SK-N-SH treated with all-trans-retinoic acid at 6 μM for 48 hours (cell line): ENCODE measurements at regions not wholly inside any gene's neighbourhood (a gene's known extent, or its start where the extent isn't known, plus 50 kb on each side); places are given as distances from the start of the nearest gene placed in this dataset.

Experiments
- ATAC-seq: fragments of 200-7000 bp; cut with Tn5 transposase; 3 replicates; pipeline ENCODE4 v1.9.1; 2020; ENCODE audit warnings: mild to moderate bottlenecking, moderate library complexity
- ARNTL ChIP-seq: fragments of 450-650 bp; formaldehyde crosslinking; IDR thresholded peaks from 2 replicates; pipeline ENCODE4 v1.5.0; 2020; ENCODE audit warnings: low read depth, mild to moderate bottlenecking, moderate library complexity, borderline replicate concordance
- BACH2 ChIP-seq: fragments of 250-450 bp; sonication (Bioruptor Pico); IDR thresholded peaks from 2 replicates; pipeline ENCODE4 v1.9.0; 2021; ENCODE audit warnings: mild to moderate bottlenecking, borderline replicate concordance
- CSDC2 ChIP-seq: fragments of 250-450 bp; sonication (Bioruptor Pico); IDR thresholded peaks from 2 replicates; pipeline ENCODE4 v1.5.0; 2020; ENCODE audit warnings: mild to moderate bottlenecking, moderate library complexity
- ESRRG ChIP-seq: fragments of 250-450 bp; sonication (Bioruptor Pico); IDR thresholded peaks from 2 replicates; pipeline ENCODE4 v1.6.1; 2021; ENCODE audit warnings: mild to moderate bottlenecking
- GLIS3 ChIP-seq: fragments of 250-450 bp; sonication (Bioruptor Pico); IDR thresholded peaks from 2 replicates; pipeline ENCODE4 v1.5.0; 2020; ENCODE audit warnings: mild to moderate bottlenecking, moderate library complexity
- ISL1 ChIP-seq: fragments of 250-450 bp; sonication (Bioruptor Pico); IDR thresholded peaks from 2 replicates; pipeline ENCODE4 v2.1.2; 2022; ENCODE audit warnings: mild to moderate bottlenecking, moderate library complexity
- OSR1 ChIP-seq: fragments of 250-450 bp; sonication (Bioruptor Pico); IDR thresholded peaks from 2 replicates; pipeline ENCODE4 v1.8.0; 2022; ENCODE audit warnings: moderate library complexity, mild to moderate bottlenecking, inconsistent platforms
- RARB ChIP-seq: fragments of 250-450 bp; sonication (Bioruptor Pico); IDR thresholded peaks from 2 replicates; pipeline ENCODE4 v1.8.0; 2021; ENCODE audit warnings: mild to moderate bottlenecking, moderate library complexity
- TCF4 ChIP-seq: fragments of 250-450 bp; sonication (Bioruptor Pico); IDR thresholded peaks from 2 replicates; pipeline ENCODE4 v1.8.0; 2021; ENCODE audit warnings: mild to moderate bottlenecking, moderate library complexity, borderline replicate concordance
- TOX ChIP-seq: fragments of 250-450 bp; sonication (Bioruptor Pico); IDR thresholded peaks from 2 replicates; pipeline ENCODE4 v1.8.0; 2021; ENCODE audit warnings: mild to moderate bottlenecking, moderate library complexity, borderline replicate concordance
- ZC3H10 ChIP-seq: fragments of 250-450 bp; sonication (Bioruptor Pico); IDR thresholded peaks from 2 replicates; pipeline ENCODE4 v1.5.1; 2021; ENCODE audit warnings: mild to moderate bottlenecking, moderate library complexity
- ZFP3 ChIP-seq: fragments of 250-450 bp; sonication (Bioruptor Pico); IDR thresholded peaks from 2 replicates; pipeline ENCODE4 v1.5.0; 2020; ENCODE audit warnings: mild to moderate bottlenecking, moderate library complexity
- ZFP30 ChIP-seq: fragments of 450-650 bp; formaldehyde crosslinking; IDR thresholded peaks from 2 replicates; pipeline ENCODE4 v1.5.0; 2022; ENCODE audit warnings: mild to moderate bottlenecking, moderate library complexity
- ZNF565 ChIP-seq: fragments of 450-650 bp; formaldehyde crosslinking; conservative IDR thresholded peaks from 2 replicates; pipeline ENCODE4 v1.5.0; 2020; ENCODE audit warnings: low read depth, mild to moderate bottlenecking, moderate library complexity
- ZNF70 ChIP-seq: fragments of 450-650 bp; formaldehyde crosslinking; IDR thresholded peaks from 2 replicates; pipeline ENCODE4 v1.5.0; 2020; ENCODE audit warnings: mild to moderate bottlenecking, moderate library complexity
- ZNF8 ChIP-seq: fragments of 450-650 bp; formaldehyde crosslinking; IDR thresholded peaks from 2 replicates; pipeline ENCODE4 v1.5.0; 2020; ENCODE audit warnings: mild to moderate bottlenecking, moderate library complexity
- TF ChIP-seq, protein P1 (sequence below): fragments of 250-450 bp; sonication (Bioruptor Pico); IDR thresholded peaks from 2 replicates; pipeline ENCODE4 v1.5.1; 2020; ENCODE audit warnings: low read depth, mild to moderate bottlenecking, moderate library complexity
- TF ChIP-seq, protein P2 (sequence below): fragments of 250-450 bp; sonication (Bioruptor Pico); IDR thresholded peaks from 2 replicates; pipeline ENCODE4 v1.8.0; 2020; ENCODE audit warnings: mild to moderate bottlenecking, moderate library complexity, borderline replicate concordance
- TF ChIP-seq, protein P3 (sequence below): fragments of 250-450 bp; sonication (Bioruptor Pico); IDR thresholded peaks from 2 replicates; pipeline ENCODE4 v1.5.1; 2021; ENCODE audit warnings: mild to moderate bottlenecking, moderate library complexity
- TF ChIP-seq, protein P4 (sequence below): fragments of 250-450 bp; sonication (Bioruptor Pico); IDR thresholded peaks from 2 replicates; pipeline ENCODE4 v1.5.0; 2020; ENCODE audit warnings: mild to moderate bottlenecking, moderate library complexity

DNA sequence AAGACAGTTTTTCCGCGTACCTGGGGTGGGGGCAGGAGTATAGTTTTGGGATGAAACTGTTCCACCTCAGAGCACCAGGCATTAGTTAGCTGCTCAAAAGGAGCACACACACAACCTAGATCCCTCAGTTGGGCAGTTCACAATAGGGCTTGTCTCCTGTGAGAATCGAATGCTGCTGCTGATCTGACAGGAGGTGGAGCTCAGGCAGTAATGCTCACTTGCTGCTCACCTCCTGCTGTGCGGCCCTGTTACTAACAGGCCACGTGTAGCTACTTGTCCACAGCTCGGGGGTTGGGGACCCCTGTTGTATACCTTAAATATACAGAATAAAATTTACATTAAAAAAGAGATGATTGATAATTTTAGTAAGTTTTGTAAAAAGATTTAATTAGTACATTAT lies 191.5 kb downstream of the SLC7A11 start (continued):
- TF ChIP-seq, protein P1, sequence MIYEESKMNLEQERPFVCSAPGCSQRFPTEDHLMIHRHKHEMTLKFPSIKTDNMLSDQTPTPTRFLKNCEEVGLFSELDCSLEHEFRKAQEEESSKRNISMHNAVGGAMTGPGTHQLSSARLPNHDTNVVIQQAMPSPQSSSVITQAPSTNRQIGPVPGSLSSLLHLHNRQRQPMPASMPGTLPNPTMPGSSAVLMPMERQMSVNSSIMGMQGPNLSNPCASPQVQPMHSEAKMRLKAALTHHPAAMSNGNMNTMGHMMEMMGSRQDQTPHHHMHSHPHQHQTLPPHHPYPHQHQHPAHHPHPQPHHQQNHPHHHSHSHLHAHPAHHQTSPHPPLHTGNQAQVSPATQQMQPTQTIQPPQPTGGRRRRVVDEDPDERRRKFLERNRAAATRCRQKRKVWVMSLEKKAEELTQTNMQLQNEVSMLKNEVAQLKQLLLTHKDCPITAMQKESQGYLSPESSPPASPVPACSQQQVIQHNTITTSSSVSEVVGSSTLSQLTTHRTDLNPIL: no peak
- TF ChIP-seq ARNTL: no peak
- no peak for TF ChIP-seq ZFP3 (CRISPR knock-in tag)

DNA sequence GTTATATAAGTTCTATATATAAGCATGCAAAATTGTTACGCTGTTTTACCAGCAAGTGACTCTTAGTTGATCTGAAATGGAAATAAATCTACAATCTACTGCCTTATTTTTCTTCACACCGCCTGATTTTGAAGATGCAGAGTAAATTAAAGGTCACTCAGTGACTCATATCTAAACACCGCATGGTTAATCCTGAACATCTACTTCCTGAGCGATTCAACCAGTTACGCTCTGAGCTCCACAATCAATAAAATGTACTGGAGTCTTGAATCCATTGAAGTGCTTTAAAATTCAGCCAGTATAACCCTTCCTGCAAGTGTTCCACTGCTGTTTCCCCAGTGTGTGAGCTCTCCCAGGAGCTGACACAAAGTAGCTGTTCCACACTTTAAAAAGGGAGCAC lies 192.8 kb downstream of the SLC7A11 start:
- no peak for TF ChIP-seq ZNF565 (CRISPR knock-in tag)
- TF ChIP-seq, protein P2, sequence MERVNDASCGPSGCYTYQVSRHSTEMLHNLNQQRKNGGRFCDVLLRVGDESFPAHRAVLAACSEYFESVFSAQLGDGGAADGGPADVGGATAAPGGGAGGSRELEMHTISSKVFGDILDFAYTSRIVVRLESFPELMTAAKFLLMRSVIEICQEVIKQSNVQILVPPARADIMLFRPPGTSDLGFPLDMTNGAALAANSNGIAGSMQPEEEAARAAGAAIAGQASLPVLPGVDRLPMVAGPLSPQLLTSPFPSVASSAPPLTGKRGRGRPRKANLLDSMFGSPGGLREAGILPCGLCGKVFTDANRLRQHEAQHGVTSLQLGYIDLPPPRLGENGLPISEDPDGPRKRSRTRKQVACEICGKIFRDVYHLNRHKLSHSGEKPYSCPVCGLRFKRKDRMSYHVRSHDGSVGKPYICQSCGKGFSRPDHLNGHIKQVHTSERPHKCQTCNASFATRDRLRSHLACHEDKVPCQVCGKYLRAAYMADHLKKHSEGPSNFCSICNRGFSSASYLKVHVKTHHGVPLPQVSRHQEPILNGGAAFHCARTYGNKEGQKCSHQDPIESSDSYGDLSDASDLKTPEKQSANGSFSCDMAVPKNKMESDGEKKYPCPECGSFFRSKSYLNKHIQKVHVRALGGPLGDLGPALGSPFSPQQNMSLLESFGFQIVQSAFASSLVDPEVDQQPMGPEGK (CRISPR knock-in tag): no peak
- no peak for TF ChIP-seq ISL1 (CRISPR knock-in tag)
- TF ChIP-seq RARB: no peak
- no peak for TF ChIP-seq BACH2 (CRISPR knock-in tag)
- TF ChIP-seq, protein P1: no peak
- no peak for TF ChIP-seq ZNF70 (CRISPR knock-in tag)
- TF ChIP-seq, protein P3, sequence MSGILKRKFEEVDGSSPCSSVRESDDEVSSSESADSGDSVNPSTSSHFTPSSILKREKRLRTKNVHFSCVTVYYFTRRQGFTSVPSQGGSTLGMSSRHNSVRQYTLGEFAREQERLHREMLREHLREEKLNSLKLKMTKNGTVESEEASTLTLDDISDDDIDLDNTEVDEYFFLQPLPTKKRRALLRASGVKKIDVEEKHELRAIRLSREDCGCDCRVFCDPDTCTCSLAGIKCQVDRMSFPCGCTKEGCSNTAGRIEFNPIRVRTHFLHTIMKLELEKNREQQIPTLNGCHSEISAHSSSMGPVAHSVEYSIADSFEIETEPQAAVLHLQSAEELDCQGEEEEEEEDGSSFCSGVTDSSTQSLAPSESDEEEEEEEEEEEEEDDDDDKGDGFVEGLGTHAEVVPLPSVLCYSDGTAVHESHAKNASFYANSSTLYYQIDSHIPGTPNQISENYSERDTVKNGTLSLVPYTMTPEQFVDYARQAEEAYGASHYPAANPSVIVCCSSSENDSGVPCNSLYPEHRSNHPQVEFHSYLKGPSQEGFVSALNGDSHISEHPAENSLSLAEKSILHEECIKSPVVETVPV: no peak
- no peak for TF ChIP-seq ARNTL
- no peak for ATAC-seq

DNA sequence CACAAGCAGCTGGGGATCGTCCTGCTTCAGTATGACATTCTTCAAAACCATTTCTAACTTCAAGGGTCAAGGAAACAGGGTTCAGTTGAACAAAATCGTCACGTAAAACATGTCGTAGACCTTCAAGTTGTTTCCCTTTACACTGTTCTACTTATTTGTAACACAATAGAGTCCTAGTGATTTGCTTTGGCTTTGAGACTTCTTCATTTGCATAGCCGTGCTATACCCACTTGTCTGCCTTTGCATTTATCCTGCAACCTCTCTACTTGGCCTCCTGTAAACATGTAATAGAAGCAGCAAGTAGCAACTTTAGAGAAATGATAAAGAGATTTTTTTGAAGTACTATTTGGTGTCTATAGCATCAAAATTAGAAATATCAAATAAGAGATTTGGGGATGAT lies 194.9 kb downstream of the SLC7A11 start:
- no peak for TF ChIP-seq ZNF70 (CRISPR knock-in tag)
- no peak for TF ChIP-seq ISL1 (CRISPR knock-in tag)
- no peak for TF ChIP-seq CSDC2 (CRISPR knock-in tag)
- TF ChIP-seq TCF4 (CRISPR knock-in tag): no peak
- no peak for TF ChIP-seq RARB
- TF ChIP-seq, protein P4, sequence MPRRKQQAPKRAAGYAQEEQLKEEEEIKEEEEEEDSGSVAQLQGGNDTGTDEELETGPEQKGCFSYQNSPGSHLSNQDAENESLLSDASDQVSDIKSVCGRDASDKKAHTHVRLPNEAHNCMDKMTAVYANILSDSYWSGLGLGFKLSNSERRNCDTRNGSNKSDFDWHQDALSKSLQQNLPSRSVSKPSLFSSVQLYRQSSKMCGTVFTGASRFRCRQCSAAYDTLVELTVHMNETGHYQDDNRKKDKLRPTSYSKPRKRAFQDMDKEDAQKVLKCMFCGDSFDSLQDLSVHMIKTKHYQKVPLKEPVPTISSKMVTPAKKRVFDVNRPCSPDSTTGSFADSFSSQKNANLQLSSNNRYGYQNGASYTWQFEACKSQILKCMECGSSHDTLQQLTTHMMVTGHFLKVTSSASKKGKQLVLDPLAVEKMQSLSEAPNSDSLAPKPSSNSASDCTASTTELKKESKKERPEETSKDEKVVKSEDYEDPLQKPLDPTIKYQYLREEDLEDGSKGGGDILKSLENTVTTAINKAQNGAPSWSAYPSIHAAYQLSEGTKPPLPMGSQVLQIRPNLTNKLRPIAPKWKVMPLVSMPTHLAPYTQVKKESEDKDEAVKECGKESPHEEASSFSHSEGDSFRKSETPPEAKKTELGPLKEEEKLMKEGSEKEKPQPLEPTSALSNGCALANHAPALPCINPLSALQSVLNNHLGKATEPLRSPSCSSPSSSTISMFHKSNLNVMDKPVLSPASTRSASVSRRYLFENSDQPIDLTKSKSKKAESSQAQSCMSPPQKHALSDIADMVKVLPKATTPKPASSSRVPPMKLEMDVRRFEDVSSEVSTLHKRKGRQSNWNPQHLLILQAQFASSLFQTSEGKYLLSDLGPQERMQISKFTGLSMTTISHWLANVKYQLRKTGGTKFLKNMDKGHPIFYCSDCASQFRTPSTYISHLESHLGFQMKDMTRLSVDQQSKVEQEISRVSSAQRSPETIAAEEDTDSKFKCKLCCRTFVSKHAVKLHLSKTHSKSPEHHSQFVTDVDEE: no peak
- TF ChIP-seq, protein P2 (CRISPR knock-in tag): no peak
- no peak for TF ChIP-seq TOX (CRISPR knock-in tag)
- TF ChIP-seq ZNF8 (CRISPR knock-in tag): no peak
- no peak for TF ChIP-seq ARNTL
- TF ChIP-seq ZFP30: no peak
- no peak for TF ChIP-seq ESRRG (CRISPR knock-in tag)
- TF ChIP-seq, protein P1: no peak
- no peak for TF ChIP-seq GLIS3
- TF ChIP-seq, protein P3: no peak
- TF ChIP-seq OSR1 (CRISPR knock-in tag): no peak
- TF ChIP-seq ZC3H10: no peak
- TF ChIP-seq ZFP3 (CRISPR knock-in tag): no peak
- TF ChIP-seq, all 23 proteins: peak for 0
- no peak for ATAC-seq
